ENCODE measurements at regions not wholly inside any gene's neighbourhood (a gene's known extent, or its start where the extent isn't known, plus 50 kb on each side); places are given as distances from the start of the nearest gene placed in this dataset.

DNA sequence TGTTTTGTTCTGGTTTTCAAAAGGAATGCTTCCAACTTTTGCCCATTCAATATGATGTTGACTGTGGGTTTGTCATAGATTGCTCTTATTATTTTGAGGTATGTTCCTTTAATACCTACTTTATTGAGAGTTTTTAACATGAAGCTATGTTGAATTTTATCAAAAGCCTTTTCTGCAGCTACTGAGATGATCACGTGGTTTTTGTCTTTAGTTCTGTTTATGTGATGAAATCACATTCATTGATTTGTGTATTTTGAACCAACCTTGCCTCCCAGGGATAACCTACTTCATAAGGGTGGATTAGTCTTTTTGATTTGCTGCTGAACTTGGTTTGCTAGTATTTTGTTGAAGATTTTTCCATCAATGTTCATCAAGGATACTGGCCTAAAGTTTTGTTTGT lies 92.7 kb upstream of the TCF21 start:
- TF ChIP-seq, protein P1, sequence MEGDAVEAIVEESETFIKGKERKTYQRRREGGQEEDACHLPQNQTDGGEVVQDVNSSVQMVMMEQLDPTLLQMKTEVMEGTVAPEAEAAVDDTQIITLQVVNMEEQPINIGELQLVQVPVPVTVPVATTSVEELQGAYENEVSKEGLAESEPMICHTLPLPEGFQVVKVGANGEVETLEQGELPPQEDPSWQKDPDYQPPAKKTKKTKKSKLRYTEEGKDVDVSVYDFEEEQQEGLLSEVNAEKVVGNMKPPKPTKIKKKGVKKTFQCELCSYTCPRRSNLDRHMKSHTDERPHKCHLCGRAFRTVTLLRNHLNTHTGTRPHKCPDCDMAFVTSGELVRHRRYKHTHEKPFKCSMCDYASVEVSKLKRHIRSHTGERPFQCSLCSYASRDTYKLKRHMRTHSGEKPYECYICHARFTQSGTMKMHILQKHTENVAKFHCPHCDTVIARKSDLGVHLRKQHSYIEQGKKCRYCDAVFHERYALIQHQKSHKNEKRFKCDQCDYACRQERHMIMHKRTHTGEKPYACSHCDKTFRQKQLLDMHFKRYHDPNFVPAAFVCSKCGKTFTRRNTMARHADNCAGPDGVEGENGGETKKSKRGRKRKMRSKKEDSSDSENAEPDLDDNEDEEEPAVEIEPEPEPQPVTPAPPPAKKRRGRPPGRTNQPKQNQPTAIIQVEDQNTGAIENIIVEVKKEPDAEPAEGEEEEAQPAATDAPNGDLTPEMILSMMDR (IDR thresholded peaks at IDR 0.05 in 8 of 11, conservative IDR thresholded peaks at IDR 0.05 in 3 of 11) = no peak
- no peak for TF ChIP-seq POLR2A (IDR thresholded peaks at IDR 0.05)

Measured in spleen (tissue), 7 donors.